Activated CD4-positive, alpha-beta memory T cell treated with anti-CD3 and anti-CD28 coated beads for 36 hours (primary cell): ENCODE measurements at regions not wholly inside any gene's neighbourhood (a gene's known extent, or its start where the extent isn't known, plus 50 kb on each side); places are given as distances from the start of the nearest gene placed in this dataset.
"Not testable (repeated sequence)": the region's sequence is repeated elsewhere in the genome, so short reads cannot be mapped to it uniquely, and the experiment has no call there.

Source experiments
- CTCF ChIA-PET: fragments of 350-600 bp; sonication (Branson Sonifier 250); formaldehyde crosslinking; loops from one replicate; lab custom pipeline; 2021; ENCODE audit warnings: antibody characterized with exemption, inconsistent platforms; lab: Charles Lee
- POLR2A ChIA-PET: fragments of 350-600 bp; sonication (Branson Sonifier 250); formaldehyde crosslinking; loops from one replicate; lab custom pipeline; 2021; ENCODE audit warnings: antibody characterized with exemption; lab: Charles Lee
- DNase-seq: peaks from one replicate; pipeline ENCODE4 v3.0.0-alpha.2; 2020
- H3K27ac Mint-ChIP-seq: one replicate; pipeline ENCODE4 v1.8.0; 2021; ENCODE audit warnings: mixed read lengths
- H3K27me3 Mint-ChIP-seq: one replicate; pipeline ENCODE4 v1.8.0; 2021; ENCODE audit warnings: mixed read lengths
- H3K36me3 Mint-ChIP-seq: one replicate; pipeline ENCODE4 v1.8.0; 2021; ENCODE audit warnings: mixed read lengths
- H3K4me1 Mint-ChIP-seq: one replicate; pipeline ENCODE4 v1.8.0; 2021; ENCODE audit warnings: low read depth, mixed read lengths
- H3K4me3 Mint-ChIP-seq: one replicate; pipeline ENCODE4 v1.8.0; 2021; ENCODE audit warnings: mild to moderate bottlenecking, mixed read lengths
- H3K9me3 Mint-ChIP-seq: one replicate; pipeline ENCODE4 v1.8.0; 2021; ENCODE audit warnings: mixed read lengths
- intact Hi-C: fragments of 100-400 bp; cut with micrococcal nuclease; formaldehyde crosslinking; loops from one replicate; pipeline ENCODE4 v1.15.1; 2023

- H3K27me3 Mint-ChIP-seq, H3K36me3 Mint-ChIP-seq, CTCF ChIA-PET, H3K27ac Mint-ChIP-seq, H3K9me3 Mint-ChIP-seq, H3K4me1 Mint-ChIP-seq, POLR2A ChIA-PET, H3K4me3 Mint-ChIP-seq, DNase-seq, intact Hi-C loops: not testable (repeated sequence)
Observed at GRCh38 chr6:85276026-85276425, 173.9 kb upstream of the NT5E start.

- ChIA-PET POLR2A (no interaction called here), CTCF (no interaction called here)
- no peak overlapping the region for H3K27ac Mint-ChIP-seq
- H3K36me3 Mint-ChIP-seq = no peaks in the 10 kb centered on the region
- peaks cover 8% of the 10 kb centered on the region for H3K9me3 Mint-ChIP-seq
- no peaks in the 10 kb centered on the region for H3K27me3 Mint-ChIP-seq
- intact Hi-C loops = no loop called here
- no peak overlapping the region for H3K4me3 Mint-ChIP-seq
- H3K4me1 Mint-ChIP-seq = no peaks in the 10 kb centered on the region
- no peak for DNase-seq
Observed at GRCh38 chr6:85275338-85275985, 174.4 kb upstream of the NT5E start.

- no peak for DNase-seq
- ChIA-PET POLR2A (no interaction called here), CTCF (no interaction called here)
- Mint-ChIP-seq H3K4me3 (no peak overlapping the region), H3K36me3 (no peaks in the 10 kb centered on the region), H3K27me3 (no peaks in the 10 kb centered on the region), H3K9me3 (peaks cover 8% of the 10 kb centered on the region), H3K27ac (no peak overlapping the region), H3K4me1 (no peaks in the 10 kb centered on the region)
- intact Hi-C loops = no loop called here
Observed at GRCh38 chr6:85273870-85274269, 176.0 kb upstream of the NT5E start.

- H3K27me3 Mint-ChIP-seq = no peaks in the 10 kb centered on the region
- POLR2A ChIA-PET = no interaction called here
- no peaks in the 10 kb centered on the region for H3K4me1 Mint-ChIP-seq
- CTCF ChIA-PET = no interaction called here
- no peak for DNase-seq
- H3K4me3 Mint-ChIP-seq = no peak overlapping the region
- intact Hi-C loops = no loop called here
- no peak overlapping the region for H3K27ac Mint-ChIP-seq
- peaks cover 8% of the 10 kb centered on the region for H3K9me3 Mint-ChIP-seq
- H3K36me3 Mint-ChIP-seq = no peaks in the 10 kb centered on the region
Observed at GRCh38 chr6:85273046-85273445, 176.8 kb upstream of the NT5E start.

- Mint-ChIP-seq H3K27me3 (no peaks in the 10 kb centered on the region), H3K27ac (no peak overlapping the region), H3K4me3 (no peak overlapping the region), H3K36me3 (no peaks in the 10 kb centered on the region), H3K4me1 (no peaks in the 10 kb centered on the region), H3K9me3 (peaks cover 8% of the 10 kb centered on the region)
- POLR2A ChIA-PET = no interaction called here
- CTCF ChIA-PET = no interaction called here
- no peak for DNase-seq
- intact Hi-C loops = no loop called here
Observed at GRCh38 chr6:85272592-85272991, 177.3 kb upstream of the NT5E start.

- Mint-ChIP-seq H3K4me3 (no peak overlapping the region), H3K4me1 (no peaks in the 10 kb centered on the region), H3K36me3 (no peaks in the 10 kb centered on the region), H3K27me3 (no peaks in the 10 kb centered on the region), H3K27ac (no peak overlapping the region), H3K9me3 (no peaks in the 10 kb centered on the region)
- CTCF ChIA-PET = no interaction called here
- intact Hi-C loops = no loop called here
- no peak for DNase-seq
- POLR2A ChIA-PET = no interaction called here
Observed at GRCh38 chr6:85262621-85263020, 187.3 kb upstream of the NT5E start.

- no peaks in the 10 kb centered on the region for H3K27me3 Mint-ChIP-seq
- no peaks in the 10 kb centered on the region for H3K4me1 Mint-ChIP-seq
- CTCF ChIA-PET = no interaction called here
- POLR2A ChIA-PET = no interaction called here
- H3K9me3 Mint-ChIP-seq = no peaks in the 10 kb centered on the region
- H3K27ac Mint-ChIP-seq = no peak overlapping the region
- no peak overlapping the region for H3K4me3 Mint-ChIP-seq
- intact Hi-C loops = no loop called here
- no peak for DNase-seq
- no peaks in the 10 kb centered on the region for H3K36me3 Mint-ChIP-seq
Observed at GRCh38 chr6:85261271-85261670, 188.6 kb upstream of the NT5E start.

- no peak overlapping the region for H3K4me3 Mint-ChIP-seq
- no peak overlapping the region for H3K27ac Mint-ChIP-seq
- DNase-seq = no peak
- POLR2A ChIA-PET = no interaction called here
- no peaks in the 10 kb centered on the region for H3K27me3 Mint-ChIP-seq
- CTCF ChIA-PET = no interaction called here
- H3K9me3 Mint-ChIP-seq = peaks cover 10% of the 10 kb centered on the region
- intact Hi-C loops = no loop called here
- H3K4me1 Mint-ChIP-seq = no peaks in the 10 kb centered on the region
- H3K36me3 Mint-ChIP-seq = no peaks in the 10 kb centered on the region
Observed at GRCh38 chr6:85255661-85256060, 194.2 kb upstream of the NT5E start.

GRCh38 chr6:85252552-85252951, 197.3 kb upstream of the NT5E start:
- CTCF ChIA-PET = no interaction called here
- no peaks in the 10 kb centered on the region for H3K36me3 Mint-ChIP-seq
- H3K4me1 Mint-ChIP-seq = no peaks in the 10 kb centered on the region
- intact Hi-C loops = no loop called here
- no peak overlapping the region for H3K27ac Mint-ChIP-seq
- no peak for DNase-seq
- peaks cover 10% of the 10 kb centered on the region for H3K9me3 Mint-ChIP-seq
- no peaks in the 10 kb centered on the region for H3K27me3 Mint-ChIP-seq
- H3K4me3 Mint-ChIP-seq = no peak overlapping the region
- POLR2A ChIA-PET = no interaction called here

- CTCF ChIA-PET = no interaction called here
- no peak overlapping the region for H3K27ac Mint-ChIP-seq
- H3K4me1 Mint-ChIP-seq = no peaks in the 10 kb centered on the region
- POLR2A ChIA-PET = no interaction called here
- H3K9me3 Mint-ChIP-seq = peaks cover 10% of the 10 kb centered on the region
- no peak overlapping the region for H3K4me3 Mint-ChIP-seq
- intact Hi-C loops = no loop called here
- DNase-seq = no peak
- H3K27me3 Mint-ChIP-seq = no peaks in the 10 kb centered on the region
- H3K36me3 Mint-ChIP-seq = no peaks in the 10 kb centered on the region
Observed at GRCh38 chr6:85252085-85252484, 197.8 kb upstream of the NT5E start.

- Mint-ChIP-seq H3K9me3 (peaks cover 13% of the 10 kb centered on the region), H3K4me3 (no peak overlapping the region), H3K27me3 (no peaks in the 10 kb centered on the region), H3K4me1 (no peaks in the 10 kb centered on the region), H3K27ac (no peak overlapping the region), H3K36me3 (no peaks in the 10 kb centered on the region)
- DNase-seq = no peak
- ChIA-PET CTCF (interaction anchor here (0.6 kb wide), 1 partner anchor 12 kb away, joined by 3 read pairs; no protein-coding TSS in a partner anchor), POLR2A (no interaction called here)
- intact Hi-C loops = no loop called here
Observed at GRCh38 chr6:85251300-85251699, 198.6 kb upstream of the NT5E start.

GRCh38 chr6:85250586-85251220, 199.2 kb upstream of the NT5E start:
- Mint-ChIP-seq H3K27ac (no peak overlapping the region), H3K4me1 (no peaks in the 10 kb centered on the region), H3K9me3 (peaks cover 13% of the 10 kb centered on the region), H3K4me3 (no peak overlapping the region), H3K36me3 (no peaks in the 10 kb centered on the region), H3K27me3 (no peaks in the 10 kb centered on the region)
- ChIA-PET CTCF (interaction anchor here (0.6 kb wide), 1 partner anchor 18 kb away, joined by 3 read pairs; no protein-coding TSS in a partner anchor), POLR2A (no interaction called here)
- intact Hi-C loops = no loop called here
- no peak for DNase-seq

GRCh38 chr6:85245004-85245403, 204.9 kb upstream of the NT5E start:
- DNase-seq = no peak
- no peaks in the 10 kb centered on the region for H3K27me3 Mint-ChIP-seq
- CTCF ChIA-PET = no interaction called here
- peaks cover 3% of the 10 kb centered on the region for H3K9me3 Mint-ChIP-seq
- H3K4me3 Mint-ChIP-seq = no peak overlapping the region
- no peak overlapping the region for H3K27ac Mint-ChIP-seq
- POLR2A ChIA-PET = no interaction called here
- H3K36me3 Mint-ChIP-seq = no peaks in the 10 kb centered on the region
- intact Hi-C loops = no loop called here
- H3K4me1 Mint-ChIP-seq = no peaks in the 10 kb centered on the region
